GM10248 (cell line): ENCODE measurements at regions not wholly inside any gene's neighbourhood (a gene's known extent, or its start where the extent isn't known, plus 50 kb on each side); places are given as distances from the start of the nearest gene placed in this dataset.
A peak's percentile ranks its signal among the peaks of the same experiment; 100 is the strongest.

Source experiments
- CTCF ChIA-PET: fragments of 300-600 bp; sonication (Branson Sonifier 250); formaldehyde crosslinking; extraction: SDS; loops from one replicate; lab custom pipeline; 2021; ENCODE audit warnings: antibody characterized with exemption; lab: Yijun Ruan, JAX
- POLR2A ChIA-PET: fragments of 350-650 bp; sonication (Branson Sonifier 250); formaldehyde crosslinking; extraction: SDS; loops from one replicate; lab custom pipeline; 2020; ENCODE audit warnings: antibody characterized with exemption; lab: Yijun Ruan, JAX
- DNase-seq: peaks from one replicate; pipeline ENCODE4 v3.0.0; 2012; ENCODE audit errors: extremely low spot score
- CTCF ChIP-seq: IDR thresholded peaks from 2 replicates; pipeline ENCODE4 v1.5.1; 2012; ENCODE audit warnings: mild to moderate bottlenecking, low read depth; ENCODE audit errors: extremely low read depth, missing control alignments, control extremely low read depth

DNA sequence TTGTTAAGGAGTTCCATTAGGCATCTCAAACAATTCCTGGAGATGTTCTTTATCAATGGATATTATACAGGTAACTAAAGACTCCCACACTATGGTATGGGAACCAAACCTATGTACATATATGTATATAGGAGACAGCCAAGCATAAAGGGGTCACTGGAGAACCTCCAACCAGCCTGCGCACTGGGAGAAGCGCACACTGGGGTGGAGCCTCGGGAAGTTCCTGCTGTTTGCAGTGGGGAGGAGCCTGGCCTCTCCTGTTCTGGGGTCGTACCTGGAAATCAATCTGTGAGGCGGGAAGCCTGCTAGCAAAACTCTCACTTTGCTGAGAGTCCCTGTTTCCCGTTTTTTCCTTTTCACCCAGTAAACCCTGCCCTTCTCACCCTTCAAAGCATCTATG lies 83.1 kb upstream of the CREB1 start:
- TF ChIP-seq CTCF, result no peak
- ChIA-PET POLR2A (no interaction called here), CTCF (interaction anchor here (1.2 kb wide), 1 partner anchor 27 kb away, joined by 3 read pairs; no protein-coding TSS in a partner anchor)
- DNase-seq, result no peak

DNA sequence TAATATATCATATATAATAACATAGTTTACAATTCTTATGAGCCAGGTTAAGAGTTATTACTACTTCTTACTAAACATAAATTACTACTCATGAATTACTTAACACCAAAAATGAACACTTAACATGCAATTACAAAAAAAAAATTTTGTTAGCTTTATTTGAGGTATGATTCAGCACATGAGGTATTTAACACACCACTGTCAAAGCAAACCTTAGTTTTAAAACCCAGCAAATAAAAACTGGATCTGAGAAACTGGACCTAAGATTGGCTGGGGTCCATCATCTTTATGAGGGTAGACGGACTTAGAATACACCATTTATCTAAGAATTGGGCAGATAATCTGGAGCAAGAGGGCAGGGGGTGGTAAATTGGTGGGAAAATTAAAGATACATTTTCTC lies 81.8 kb upstream of the CREB1 start:
- ChIA-PET CTCF (interaction anchor here (1.7 to 2.7 kb wide), 2 partner anchors 11 to 15 kb away, joined by 4 to 10 read pairs; no protein-coding TSS in a partner anchor), POLR2A (no interaction called here)
- TF ChIP-seq CTCF, result no peak
- no peak for DNase-seq

- CTCF ChIA-PET, result interaction anchor here (1.1 to 2.7 kb wide), 3 partner anchors 10 to 820 kb away, joined by 3 to 10 read pairs (median 3); no protein-coding TSS in a partner anchor
- no peak for TF ChIP-seq CTCF
- POLR2A ChIA-PET, result no interaction called here
- no peak for DNase-seq
These were observed 80.1 kb upstream of the CREB1 start for GRCh38 chr2:207449642-207450165.

GRCh38 chr2:207450186-207450585 lies 79.6 kb upstream of the CREB1 start:
- CTCF ChIA-PET, result interaction anchor here (1.1 to 2.7 kb wide), 3 partner anchors 9 to 821 kb away, joined by 3 to 10 read pairs (median 3); no protein-coding TSS in a partner anchor
- POLR2A ChIA-PET, result no interaction called here
- no peak for DNase-seq
- TF ChIP-seq CTCF, result no peak

GRCh38 chr2:207458582-207458981 lies 71.2 kb upstream of the CREB1 start:
- DNase-seq, result no peak
- no peak for TF ChIP-seq CTCF
- ChIA-PET POLR2A (no interaction called here), CTCF (interaction anchor here (0.9 to 2.4 kb wide), 2 partner anchors 10 to 15 kb away, joined by 3 to 10 read pairs; no protein-coding TSS in a partner anchor)

GRCh38 chr2:207459990-207460757 lies 69.6 kb upstream of the CREB1 start:
- ChIA-PET CTCF (interaction anchor here (0.8 to 2.4 kb wide), 4 partner anchors 11 to 691 kb away, joined by 3 to 10 read pairs (median 4); no protein-coding TSS in a partner anchor), POLR2A (no interaction called here)
- no peak for TF ChIP-seq CTCF
- peak; percentile 32 for DNase-seq
